HG03025 (cell line): ENCODE measurements at regions not wholly inside any gene's neighbourhood (a gene's known extent, or its start where the extent isn't known, plus 50 kb on each side); places are given as distances from the start of the nearest gene placed in this dataset.
A peak's percentile ranks its signal among the peaks of the same experiment; 100 is the strongest.
"Not testable (repeated sequence)": the region's sequence is repeated elsewhere in the genome, so short reads cannot be mapped to it uniquely, and the experiment has no call there.

Source experiments
- ATAC-seq: cut with Tn5 transposase; IDR thresholded peaks from one replicate; pipeline ENCODE4 v1.9.1; 2021; ENCODE audit warnings: mild to moderate bottlenecking, moderate library complexity; ENCODE audit not compliant: unreplicated experiment, low FRiP score

GRCh38 chr1:163471779-163472650 lies 150.3 kb downstream of the NUF2 start:
- no peak for ATAC-seq

- ATAC-seq, result no peak
Observed at GRCh38 chr1:163472651-163473248, 151.0 kb downstream of the NUF2 start.

- no peak for ATAC-seq
Observed at GRCh38 chr1:163477276-163477830, 155.6 kb downstream of the NUF2 start.

GRCh38 chr1:163498391-163499330 lies 176.9 kb downstream of the NUF2 start:
- ATAC-seq, result not testable (repeated sequence)

GRCh38 chr1:163504331-163504978 lies 182.7 kb downstream of the NUF2 start:
- no peak for ATAC-seq

- ATAC-seq, result no peak
Observed at GRCh38 chr1:163509114-163509513, 187.4 kb downstream of the NUF2 start.

GRCh38 chr1:163512349-163512989 lies 190.7 kb downstream of the NUF2 start:
- no peak for ATAC-seq

GRCh38 chr1:163523375-163524029 lies 201.7 kb downstream of the NUF2 start:
- no peak for ATAC-seq

- ATAC-seq, result peak; percentile 69
Observed at GRCh38 chr1:163528710-163529348, 207.1 kb downstream of the NUF2 start.

- ATAC-seq, result no peak
Observed at GRCh38 chr1:163531345-163531744, 209.6 kb downstream of the NUF2 start.

- ATAC-seq, result no peak
Observed at GRCh38 chr1:163535401-163535800, 213.6 kb downstream of the NUF2 start.

GRCh38 chr1:163535807-163536206 lies 214.1 kb downstream of the NUF2 start:
- no peak for ATAC-seq

GRCh38 chr1:163537809-163538208 lies 216.1 kb downstream of the NUF2 start:
- ATAC-seq, result no peak

GRCh38 chr1:163538667-163539066 lies 216.9 kb downstream of the NUF2 start:
- ATAC-seq, result no peak

- ATAC-seq, result no peak
Observed at GRCh38 chr1:163540727-163541126, 219.0 kb downstream of the NUF2 start.

- ATAC-seq, result no peak
Observed at GRCh38 chr1:163544441-163544840, 222.7 kb downstream of the NUF2 start.

- no peak for ATAC-seq
Observed at GRCh38 chr1:163558162-163558561, 236.4 kb downstream of the NUF2 start.

GRCh38 chr1:163561580-163562295 lies 240.0 kb downstream of the NUF2 start:
- ATAC-seq, result no peak
